HL-60 (cell line): ENCODE measurements at regions not wholly inside any gene's neighbourhood (a gene's known extent, or its start where the extent isn't known, plus 50 kb on each side); places are given as distances from the start of the nearest gene placed in this dataset.

ENCODE experiments used
- DNase-seq, 2 experiments: peaks; one replicate each; pipeline ENCODE4 v3.0.0-alpha.2; 2010 to 2020; ENCODE audit warnings: low read depth in 1 of 2, low spot score in 1 of 2
- H3K27ac ChIP-seq: fragments of 250-450 bp; sonication (Bioruptor Pico); replicated peaks from 2 replicates; pipeline ENCODE4 v1.5.1; 2020; ENCODE audit warnings: mild to moderate bottlenecking, moderate library complexity
- H3K27me3 ChIP-seq: fragments of 250-450 bp; sonication (Bioruptor Pico); 2 replicates; pipeline ENCODE4 v1.5.1; 2021; ENCODE audit warnings: mild to moderate bottlenecking, moderate library complexity; ENCODE audit not compliant: insufficient read depth, poor library complexity, severe bottlenecking
- H3K4me3 ChIP-seq: replicated peaks from 2 replicates; pipeline ENCODE4 v1.5.1; 2011; ENCODE audit warnings: mild to moderate bottlenecking, control low read depth, low read length; ENCODE audit not compliant: insufficient read depth
- GABPA ChIP-seq: IDR thresholded peaks from 2 replicates; pipeline ENCODE4 v1.6.1; 2012; ENCODE audit warnings: low read depth
- POLR2AphosphoS5 ChIP-seq: IDR thresholded peaks from 2 replicates; pipeline ENCODE4 v1.6.1; 2012; ENCODE audit warnings: low read depth
- SPI1 ChIP-seq: IDR thresholded peaks from 2 replicates; pipeline ENCODE4 v1.6.1; 2012; ENCODE audit warnings: low read depth, mild to moderate bottlenecking, borderline replicate concordance
- TF ChIP-seq, protein P1 (sequence below): IDR thresholded peaks from 2 replicates; pipeline ENCODE4 v1.6.1; 2012; ENCODE audit warnings: low read depth; ENCODE audit not compliant: insufficient replicate concordance
- TF ChIP-seq, protein P2 (sequence below): IDR thresholded peaks from one replicate; pipeline ENCODE4 v1.5.1; 2011; ENCODE audit warnings: low read length, control low read depth, inconsistent platforms; ENCODE audit not compliant: insufficient read depth

DNA sequence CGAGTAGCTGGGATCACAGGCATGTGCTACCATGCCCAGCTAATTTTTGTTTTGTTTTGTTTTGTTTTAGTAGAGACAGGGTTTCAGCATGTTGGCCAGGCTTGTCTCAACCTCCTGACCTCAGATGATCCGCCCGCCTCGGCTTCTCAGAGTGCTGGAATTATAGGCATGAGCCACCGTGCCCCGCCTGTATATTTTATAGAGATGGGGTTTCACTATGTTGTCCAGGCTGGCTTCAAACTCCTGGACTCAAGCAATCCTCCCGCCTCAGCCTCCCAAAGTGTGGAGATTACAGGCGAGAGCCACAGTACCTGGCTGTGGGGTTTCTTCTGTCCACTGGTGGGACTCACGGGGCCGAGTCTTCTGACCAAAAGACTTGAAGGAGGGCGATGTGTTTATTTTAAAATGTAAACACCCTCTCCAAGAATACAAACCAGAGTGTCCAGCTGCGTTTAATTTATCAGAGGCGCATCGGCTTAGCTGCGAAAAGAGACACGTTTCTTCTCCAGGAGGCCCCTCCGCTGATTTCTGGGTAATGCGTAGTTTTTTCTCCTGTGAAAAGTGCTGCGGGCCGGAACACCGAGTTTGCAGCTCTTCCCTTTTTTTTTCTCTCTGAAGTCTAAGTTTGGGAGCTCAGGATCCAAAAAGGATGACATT lies 86.9 kb upstream of the CIBAR2 start:
- DNase-seq, result no peak
- H3K4me3 ChIP-seq, result no peak overlapping the region
- no peaks in the 10 kb centered on the region for H3K27me3 ChIP-seq
- no peak overlapping the region for H3K27ac ChIP-seq
- TF ChIP-seq, protein P1, sequence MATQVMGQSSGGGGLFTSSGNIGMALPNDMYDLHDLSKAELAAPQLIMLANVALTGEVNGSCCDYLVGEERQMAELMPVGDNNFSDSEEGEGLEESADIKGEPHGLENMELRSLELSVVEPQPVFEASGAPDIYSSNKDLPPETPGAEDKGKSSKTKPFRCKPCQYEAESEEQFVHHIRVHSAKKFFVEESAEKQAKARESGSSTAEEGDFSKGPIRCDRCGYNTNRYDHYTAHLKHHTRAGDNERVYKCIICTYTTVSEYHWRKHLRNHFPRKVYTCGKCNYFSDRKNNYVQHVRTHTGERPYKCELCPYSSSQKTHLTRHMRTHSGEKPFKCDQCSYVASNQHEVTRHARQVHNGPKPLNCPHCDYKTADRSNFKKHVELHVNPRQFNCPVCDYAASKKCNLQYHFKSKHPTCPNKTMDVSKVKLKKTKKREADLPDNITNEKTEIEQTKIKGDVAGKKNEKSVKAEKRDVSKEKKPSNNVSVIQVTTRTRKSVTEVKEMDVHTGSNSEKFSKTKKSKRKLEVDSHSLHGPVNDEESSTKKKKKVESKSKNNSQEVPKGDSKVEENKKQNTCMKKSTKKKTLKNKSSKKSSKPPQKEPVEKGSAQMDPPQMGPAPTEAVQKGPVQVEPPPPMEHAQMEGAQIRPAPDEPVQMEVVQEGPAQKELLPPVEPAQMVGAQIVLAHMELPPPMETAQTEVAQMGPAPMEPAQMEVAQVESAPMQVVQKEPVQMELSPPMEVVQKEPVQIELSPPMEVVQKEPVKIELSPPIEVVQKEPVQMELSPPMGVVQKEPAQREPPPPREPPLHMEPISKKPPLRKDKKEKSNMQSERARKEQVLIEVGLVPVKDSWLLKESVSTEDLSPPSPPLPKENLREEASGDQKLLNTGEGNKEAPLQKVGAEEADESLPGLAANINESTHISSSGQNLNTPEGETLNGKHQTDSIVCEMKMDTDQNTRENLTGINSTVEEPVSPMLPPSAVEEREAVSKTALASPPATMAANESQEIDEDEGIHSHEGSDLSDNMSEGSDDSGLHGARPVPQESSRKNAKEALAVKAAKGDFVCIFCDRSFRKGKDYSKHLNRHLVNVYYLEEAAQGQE, result no peak
- TF ChIP-seq, protein P2, sequence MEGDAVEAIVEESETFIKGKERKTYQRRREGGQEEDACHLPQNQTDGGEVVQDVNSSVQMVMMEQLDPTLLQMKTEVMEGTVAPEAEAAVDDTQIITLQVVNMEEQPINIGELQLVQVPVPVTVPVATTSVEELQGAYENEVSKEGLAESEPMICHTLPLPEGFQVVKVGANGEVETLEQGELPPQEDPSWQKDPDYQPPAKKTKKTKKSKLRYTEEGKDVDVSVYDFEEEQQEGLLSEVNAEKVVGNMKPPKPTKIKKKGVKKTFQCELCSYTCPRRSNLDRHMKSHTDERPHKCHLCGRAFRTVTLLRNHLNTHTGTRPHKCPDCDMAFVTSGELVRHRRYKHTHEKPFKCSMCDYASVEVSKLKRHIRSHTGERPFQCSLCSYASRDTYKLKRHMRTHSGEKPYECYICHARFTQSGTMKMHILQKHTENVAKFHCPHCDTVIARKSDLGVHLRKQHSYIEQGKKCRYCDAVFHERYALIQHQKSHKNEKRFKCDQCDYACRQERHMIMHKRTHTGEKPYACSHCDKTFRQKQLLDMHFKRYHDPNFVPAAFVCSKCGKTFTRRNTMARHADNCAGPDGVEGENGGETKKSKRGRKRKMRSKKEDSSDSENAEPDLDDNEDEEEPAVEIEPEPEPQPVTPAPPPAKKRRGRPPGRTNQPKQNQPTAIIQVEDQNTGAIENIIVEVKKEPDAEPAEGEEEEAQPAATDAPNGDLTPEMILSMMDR, result no peak
- TF ChIP-seq GABPA, result no peak
- no peak for TF ChIP-seq POLR2AphosphoS5
- no peak for TF ChIP-seq SPI1

DNA sequence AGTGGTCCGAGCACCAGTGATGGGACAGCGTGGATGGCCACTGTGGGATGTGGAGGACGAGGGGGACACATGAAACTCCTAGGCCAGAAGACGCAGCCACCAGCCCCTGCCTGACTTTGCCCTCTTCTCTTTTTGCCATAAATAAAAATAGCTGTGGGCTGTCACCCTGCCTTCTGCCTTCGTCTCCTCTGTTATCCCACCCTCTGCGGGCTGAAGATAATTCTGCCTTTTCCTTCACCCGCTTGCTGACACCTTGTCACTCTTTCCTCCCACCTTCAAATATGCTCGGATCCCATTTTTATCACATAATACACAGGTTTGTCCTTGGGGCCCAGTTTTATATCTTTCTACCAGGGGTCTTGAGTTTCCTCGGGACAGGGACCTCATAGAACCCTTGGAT lies 87.6 kb upstream of the CIBAR2 start:
- Histone ChIP-seq H3K4me3 (no peak overlapping the region), H3K27me3 (no peaks in the 10 kb centered on the region), H3K27ac (no peak overlapping the region)
- TF ChIP-seq, protein P2, result no peak
- TF ChIP-seq, protein P1, result no peak
- no peak for TF ChIP-seq GABPA
- TF ChIP-seq SPI1, result no peak
- no peak for TF ChIP-seq POLR2AphosphoS5
- DNase-seq, result no peak

DNA sequence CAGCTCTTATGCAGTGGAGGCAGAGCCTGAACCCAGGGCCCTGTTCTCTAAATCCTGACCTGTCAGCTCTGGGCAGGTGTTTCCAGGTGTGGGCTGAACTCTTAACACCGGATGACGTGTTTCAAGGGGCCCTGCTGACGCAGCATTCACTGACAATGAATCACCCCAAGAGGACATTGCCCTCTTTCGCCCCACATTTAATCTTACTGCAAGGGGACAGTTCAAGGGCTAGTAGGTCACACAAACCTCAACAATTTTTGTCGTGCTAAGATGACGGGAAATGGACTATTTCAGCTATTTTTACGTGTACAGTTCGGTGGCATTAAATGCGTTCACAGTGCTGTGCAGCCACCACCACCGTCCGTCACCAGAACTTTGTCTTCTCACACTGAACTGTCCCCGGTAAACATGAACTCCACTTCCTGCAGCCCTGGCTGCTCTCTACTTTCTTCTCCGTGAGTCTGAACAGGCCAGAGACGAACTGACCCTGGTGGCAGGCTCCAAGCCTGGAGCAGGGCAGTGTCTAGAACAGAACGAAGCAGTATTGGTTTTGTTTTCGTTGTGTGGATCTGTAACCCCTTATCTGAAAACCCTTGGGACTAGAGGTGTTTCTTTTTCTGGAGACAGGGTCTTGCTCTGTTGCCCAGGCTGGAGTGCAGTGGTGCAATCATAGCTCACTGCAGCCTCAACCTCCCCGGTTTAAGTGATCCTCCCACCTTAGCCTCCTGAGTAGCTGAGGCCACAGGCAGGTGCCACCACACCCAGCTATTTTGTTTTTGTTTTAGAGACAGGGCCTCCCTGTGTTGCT lies 88.4 kb upstream of the CIBAR2 start:
- TF ChIP-seq GABPA (no peak), POLR2AphosphoS5 (no peak), SPI1 (no peak)
- TF ChIP-seq, protein P2, result no peak
- TF ChIP-seq, protein P1, result no peak
- DNase-seq, result no peak
- no peak overlapping the region for H3K27ac ChIP-seq
- H3K27me3 ChIP-seq, result no peaks in the 10 kb centered on the region
- H3K4me3 ChIP-seq, result no peak overlapping the region
